ENCODE measurements at regions not wholly inside any gene's neighbourhood (a gene's known extent, or its start where the extent isn't known, plus 50 kb on each side); places are given as distances from the start of the nearest gene placed in this dataset.

DNA sequence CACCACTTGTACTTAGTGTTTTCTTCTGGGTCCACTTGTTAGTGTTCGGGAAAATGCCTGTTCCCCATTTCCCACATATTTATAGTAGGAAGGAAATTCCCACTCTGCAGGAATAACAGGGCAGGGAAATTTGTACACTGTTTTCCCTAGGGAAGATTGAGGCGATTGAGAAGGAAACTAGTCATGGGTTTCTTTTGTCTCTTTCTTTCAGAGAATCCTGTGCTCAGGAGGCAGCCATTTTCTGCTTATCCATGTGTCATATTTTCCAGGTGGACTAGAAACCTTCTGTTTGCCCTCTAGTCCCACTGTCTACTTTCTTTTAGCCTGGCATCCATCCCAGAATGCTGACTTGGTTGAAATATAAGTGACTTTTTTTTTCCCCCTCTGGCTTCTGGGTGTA, 299.1 kb upstream of the ANKRD50 start:
- TF ChIP-seq ZNF780A (CRISPR knock-in tag; IDR thresholded peaks at IDR 0.05) (no peak), ATF7 (IDR thresholded peaks at IDR 0.05) (no peak), MCM5 (IDR thresholded peaks at IDR 0.05; ENCODE audit: low read depth) (no peak), HDAC2 (IDR thresholded peaks at IDR 0.05) (no peak), ZBTB7A (IDR thresholded peaks at IDR 0.05; ENCODE audit: borderline replicate concordance, control insufficient read depth, low read depth, low read length) (no peak), RFX1 (IDR thresholded peaks at IDR 0.05) (no peak), RNF2 (IDR thresholded peaks at IDR 0.05) (no peak)
- TF ChIP-seq, protein P1, sequence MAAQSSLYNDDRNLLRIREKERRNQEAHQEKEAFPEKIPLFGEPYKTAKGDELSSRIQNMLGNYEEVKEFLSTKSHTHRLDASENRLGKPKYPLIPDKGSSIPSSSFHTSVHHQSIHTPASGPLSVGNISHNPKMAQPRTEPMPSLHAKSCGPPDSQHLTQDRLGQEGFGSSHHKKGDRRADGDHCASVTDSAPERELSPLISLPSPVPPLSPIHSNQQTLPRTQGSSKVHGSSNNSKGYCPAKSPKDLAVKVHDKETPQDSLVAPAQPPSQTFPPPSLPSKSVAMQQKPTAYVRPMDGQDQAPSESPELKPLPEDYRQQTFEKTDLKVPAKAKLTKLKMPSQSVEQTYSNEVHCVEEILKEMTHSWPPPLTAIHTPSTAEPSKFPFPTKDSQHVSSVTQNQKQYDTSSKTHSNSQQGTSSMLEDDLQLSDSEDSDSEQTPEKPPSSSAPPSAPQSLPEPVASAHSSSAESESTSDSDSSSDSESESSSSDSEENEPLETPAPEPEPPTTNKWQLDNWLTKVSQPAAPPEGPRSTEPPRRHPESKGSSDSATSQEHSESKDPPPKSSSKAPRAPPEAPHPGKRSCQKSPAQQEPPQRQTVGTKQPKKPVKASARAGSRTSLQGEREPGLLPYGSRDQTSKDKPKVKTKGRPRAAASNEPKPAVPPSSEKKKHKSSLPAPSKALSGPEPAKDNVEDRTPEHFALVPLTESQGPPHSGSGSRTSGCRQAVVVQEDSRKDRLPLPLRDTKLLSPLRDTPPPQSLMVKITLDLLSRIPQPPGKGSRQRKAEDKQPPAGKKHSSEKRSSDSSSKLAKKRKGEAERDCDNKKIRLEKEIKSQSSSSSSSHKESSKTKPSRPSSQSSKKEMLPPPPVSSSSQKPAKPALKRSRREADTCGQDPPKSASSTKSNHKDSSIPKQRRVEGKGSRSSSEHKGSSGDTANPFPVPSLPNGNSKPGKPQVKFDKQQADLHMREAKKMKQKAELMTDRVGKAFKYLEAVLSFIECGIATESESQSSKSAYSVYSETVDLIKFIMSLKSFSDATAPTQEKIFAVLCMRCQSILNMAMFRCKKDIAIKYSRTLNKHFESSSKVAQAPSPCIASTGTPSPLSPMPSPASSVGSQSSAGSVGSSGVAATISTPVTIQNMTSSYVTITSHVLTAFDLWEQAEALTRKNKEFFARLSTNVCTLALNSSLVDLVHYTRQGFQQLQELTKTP (IDR thresholded peaks at IDR 0.05; ENCODE audit: low read depth in 1 of 2, partially characterized antibody in 2 of 2), result no peak
